ENCODE measurements at regions not wholly inside any gene's neighbourhood (a gene's known extent, or its start where the extent isn't known, plus 50 kb on each side); places are given as distances from the start of the nearest gene placed in this dataset.

DNA sequence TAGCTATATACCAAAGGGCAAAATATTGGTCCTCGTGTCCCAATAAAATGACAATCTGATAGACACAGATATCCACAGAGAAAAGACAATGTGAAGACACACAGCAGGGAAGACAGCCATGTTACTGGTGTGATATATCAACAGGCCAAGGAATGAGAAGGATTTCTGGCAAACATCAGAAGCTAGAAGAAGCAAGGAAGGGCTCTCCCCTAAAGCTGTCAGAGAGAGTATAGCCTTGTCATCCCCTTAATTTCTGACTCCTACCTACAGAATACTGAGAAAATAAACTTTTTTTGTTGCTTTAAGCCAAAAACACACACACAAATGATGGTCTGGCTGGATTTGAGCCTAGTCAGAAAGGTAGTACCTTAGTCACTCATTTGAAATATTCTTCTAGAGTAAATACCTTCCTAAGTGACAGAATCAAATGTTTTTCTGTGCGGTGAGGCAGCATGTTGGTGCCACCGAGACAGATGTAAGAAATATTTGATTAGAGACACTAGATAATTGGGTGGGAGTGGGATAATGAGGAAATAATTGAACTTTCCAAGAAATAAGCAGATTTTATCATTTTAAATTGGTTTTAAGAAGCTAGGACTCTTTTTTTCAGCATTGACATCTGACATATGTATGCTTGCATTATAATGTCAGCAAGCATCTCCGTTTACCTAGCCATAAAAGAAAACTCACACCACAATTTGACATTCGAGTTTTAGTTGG lies 123.4 kb upstream of the TFAP2D start:
- no peak overlapping the region for H3K27ac Mint-ChIP-seq
- CTCF ChIA-PET, result interaction anchor here (1.6 kb wide), 1 partner anchor 12 kb away, joined by 4 read pairs; no protein-coding TSS in a partner anchor
- POLR2A ChIA-PET, result no interaction called here

DNA sequence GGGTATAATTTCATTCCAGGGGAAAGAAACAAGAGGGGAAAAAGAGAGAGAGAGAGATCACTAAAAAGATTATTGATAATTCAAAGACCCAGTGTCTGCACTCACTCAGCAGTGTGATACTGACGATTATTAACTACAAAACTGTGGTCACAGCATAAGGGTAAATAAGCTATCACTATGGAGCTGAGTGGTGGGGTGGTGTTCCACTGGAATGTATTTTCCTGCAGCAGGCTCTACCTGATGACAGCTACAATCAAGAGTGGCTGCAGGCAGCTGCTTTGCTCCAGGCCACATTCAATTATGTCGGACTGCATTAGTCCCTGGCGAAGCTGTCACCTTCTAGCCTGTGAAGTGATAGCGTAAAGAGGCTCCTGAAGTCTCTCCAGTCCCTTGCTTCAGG lies 122.2 kb upstream of the TFAP2D start:
- CTCF ChIA-PET, result interaction anchor here (1.6 kb wide), 1 partner anchor 11 kb away, joined by 4 read pairs; no protein-coding TSS in a partner anchor
- Mint-ChIP-seq H3K27me3 (no peaks in the 10 kb centered on the region), H3K36me3 (ENCODE audit: low read depth) (no peaks in the 10 kb centered on the region), H3K27ac (no peak overlapping the region), H3K9me3 (ENCODE audit: low read depth) (no peaks in the 10 kb centered on the region), H3K4me3 (no peak overlapping the region), H3K4me1 (no peaks in the 10 kb centered on the region)
- POLR2A ChIA-PET, result no interaction called here
- DNase-seq, result no peak
- intact Hi-C loops (cut with DNase I, micrococcal nuclease), result no loop called here
- no peak for ATAC-seq

More for the DNA sequence above, 123.4 kb upstream of the TFAP2D start:
- Mint-ChIP-seq H3K9me3 (ENCODE audit: low read depth) (no peaks in the 10 kb centered on the region), H3K27me3 (no peaks in the 10 kb centered on the region), H3K36me3 (ENCODE audit: low read depth) (no peaks in the 10 kb centered on the region), H3K4me1 (no peaks in the 10 kb centered on the region), H3K4me3 (no peak overlapping the region)
- no peak for ATAC-seq
- no peak for DNase-seq
- intact Hi-C loops (cut with DNase I, micrococcal nuclease), result no loop called here

DNA sequence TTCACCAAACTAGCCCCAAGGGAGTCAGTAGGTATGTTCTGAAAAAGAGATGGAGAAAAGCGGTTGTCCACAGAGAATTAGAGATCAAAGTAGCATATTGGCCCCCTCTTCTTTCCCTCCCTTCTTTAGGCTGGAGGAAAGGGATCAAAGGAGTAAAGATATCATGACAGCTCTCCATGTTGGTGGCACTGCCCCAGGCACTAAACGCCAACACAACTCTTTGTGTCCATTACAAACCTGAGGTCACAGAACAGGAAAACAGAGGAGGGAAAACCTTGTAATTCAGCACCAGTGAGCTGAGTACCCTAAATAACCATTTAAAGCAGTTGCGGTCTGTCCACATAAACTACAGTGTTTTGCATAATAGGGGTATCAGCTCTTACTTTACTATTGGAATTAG lies 113.0 kb upstream of the TFAP2D start:
- DNase-seq (no peak), ATAC-seq (no peak)
- H3K36me3 Mint-ChIP-seq (ENCODE audit: low read depth), result no peaks in the 10 kb centered on the region
- intact Hi-C loops (cut with DNase I, micrococcal nuclease), result loop anchor here in 1 of 2 experiments (10.0 kb wide), 1 partner anchor 335 kb away; no protein-coding TSS in a partner anchor
- no peak overlapping the region for H3K27ac Mint-ChIP-seq
- H3K27me3 Mint-ChIP-seq, result no peaks in the 10 kb centered on the region
- POLR2A ChIA-PET, result no interaction called here
- CTCF ChIA-PET, result interaction anchor here (0.6 to 2.3 kb wide), 4 partner anchors 11 to 472 kb away, joined by 3 to 8 read pairs (median 4); no protein-coding TSS in a partner anchor
- H3K4me1 Mint-ChIP-seq, result no peaks in the 10 kb centered on the region
- no peak overlapping the region for H3K4me3 Mint-ChIP-seq
- H3K9me3 Mint-ChIP-seq (ENCODE audit: low read depth), result no peaks in the 10 kb centered on the region

GRCh38 chr6:50602292-50602691 lies 111.0 kb upstream of the TFAP2D start:
- H3K27me3 Mint-ChIP-seq, result no peaks in the 10 kb centered on the region
- H3K27ac Mint-ChIP-seq, result no peak overlapping the region
- no peaks in the 10 kb centered on the region for H3K4me1 Mint-ChIP-seq
- H3K9me3 Mint-ChIP-seq (ENCODE audit: low read depth), result no peaks in the 10 kb centered on the region
- ATAC-seq, result no peak
- CTCF ChIA-PET, result interaction anchor here (0.9 to 2.0 kb wide), 3 partner anchors 11 to 40 kb away, joined by 4 read pairs; no protein-coding TSS in a partner anchor
- no peaks in the 10 kb centered on the region for H3K36me3 Mint-ChIP-seq (ENCODE audit: low read depth)
- intact Hi-C loops (cut with DNase I, micrococcal nuclease), result loop anchor here (1.0 to 10.0 kb wide), 3 partner anchors 337 to 475 kb away; no protein-coding TSS in a partner anchor
- DNase-seq, result no peak
- POLR2A ChIA-PET, result no interaction called here
- H3K4me3 Mint-ChIP-seq, result no peak overlapping the region

GRCh38 chr6:50608421-50608820 lies 104.9 kb upstream of the TFAP2D start:
- no peaks in the 10 kb centered on the region for H3K36me3 Mint-ChIP-seq (ENCODE audit: low read depth)
- H3K9me3 Mint-ChIP-seq (ENCODE audit: low read depth), result no peaks in the 10 kb centered on the region
- POLR2A ChIA-PET, result no interaction called here
- CTCF ChIA-PET, result no interaction called here
- intact Hi-C loops (cut with DNase I, micrococcal nuclease), result loop anchor here in 1 of 2 experiments (10.0 kb wide), 1 partner anchor 344 kb away; no protein-coding TSS in a partner anchor
- DNase-seq (no peak), ATAC-seq (no peak)
- no peaks in the 10 kb centered on the region for H3K4me1 Mint-ChIP-seq
- no peak overlapping the region for H3K27ac Mint-ChIP-seq
- H3K4me3 Mint-ChIP-seq, result no peak overlapping the region
- no peaks in the 10 kb centered on the region for H3K27me3 Mint-ChIP-seq

DNA sequence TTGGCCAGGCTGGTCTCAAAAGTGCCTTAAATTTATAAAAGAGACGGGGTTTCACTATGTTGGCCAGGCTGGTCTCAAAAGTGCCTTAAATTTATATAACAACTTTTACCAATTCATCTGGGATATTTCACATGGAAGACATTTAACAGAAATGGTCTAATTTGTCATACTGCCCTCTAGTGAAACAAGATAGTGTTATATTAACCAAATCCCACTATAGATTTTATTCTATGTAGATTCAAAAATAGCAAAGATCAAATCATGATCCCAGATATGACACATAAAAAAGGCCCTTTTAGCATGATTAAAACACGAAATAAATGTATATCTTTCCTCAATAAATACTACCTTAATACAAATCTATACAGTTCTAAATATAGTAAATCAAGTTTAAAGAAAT lies 102.8 kb upstream of the TFAP2D start:
- no peak for ATAC-seq
- Mint-ChIP-seq H3K27ac (no peak overlapping the region), H3K36me3 (ENCODE audit: low read depth) (no peaks in the 10 kb centered on the region), H3K4me3 (no peak overlapping the region), H3K27me3 (no peaks in the 10 kb centered on the region), H3K9me3 (ENCODE audit: low read depth) (no peaks in the 10 kb centered on the region), H3K4me1 (no peaks in the 10 kb centered on the region)
- CTCF ChIA-PET, result no interaction called here
- POLR2A ChIA-PET, result no interaction called here
- DNase-seq, result no peak
- intact Hi-C loops (cut with DNase I, micrococcal nuclease), result no loop called here

DNA sequence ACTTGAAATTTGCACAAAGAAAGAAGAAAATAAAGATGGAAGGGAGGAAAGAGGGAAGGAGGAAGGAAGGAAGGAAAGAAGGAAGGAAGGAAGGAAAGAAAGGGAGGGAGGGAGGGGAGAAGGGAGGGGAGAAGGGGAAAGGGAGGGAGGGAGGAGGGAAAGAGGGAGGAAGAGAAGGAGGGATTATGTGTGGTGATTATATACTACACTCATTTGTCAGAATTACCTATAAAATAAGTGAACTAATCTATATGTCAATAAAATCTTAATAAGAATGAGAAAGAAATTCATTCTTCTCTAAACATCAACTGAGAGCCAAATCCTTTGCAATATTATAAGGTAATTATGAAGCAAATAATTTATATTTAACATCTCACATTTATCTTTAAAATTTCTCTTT lies 77.9 kb upstream of the TFAP2D start:
- H3K36me3 Mint-ChIP-seq (ENCODE audit: low read depth), result no peaks in the 10 kb centered on the region
- H3K27ac Mint-ChIP-seq, result no peak overlapping the region
- H3K9me3 Mint-ChIP-seq (ENCODE audit: low read depth), result no peaks in the 10 kb centered on the region
- CTCF ChIA-PET, result no interaction called here
- DNase-seq, result no peak
- no peak for ATAC-seq
- intact Hi-C loops (cut with DNase I, micrococcal nuclease), result no loop called here
- H3K27me3 Mint-ChIP-seq, result no peaks in the 10 kb centered on the region
- no peaks in the 10 kb centered on the region for H3K4me1 Mint-ChIP-seq
- H3K4me3 Mint-ChIP-seq, result no peak overlapping the region
- POLR2A ChIA-PET, result no interaction called here

DNA sequence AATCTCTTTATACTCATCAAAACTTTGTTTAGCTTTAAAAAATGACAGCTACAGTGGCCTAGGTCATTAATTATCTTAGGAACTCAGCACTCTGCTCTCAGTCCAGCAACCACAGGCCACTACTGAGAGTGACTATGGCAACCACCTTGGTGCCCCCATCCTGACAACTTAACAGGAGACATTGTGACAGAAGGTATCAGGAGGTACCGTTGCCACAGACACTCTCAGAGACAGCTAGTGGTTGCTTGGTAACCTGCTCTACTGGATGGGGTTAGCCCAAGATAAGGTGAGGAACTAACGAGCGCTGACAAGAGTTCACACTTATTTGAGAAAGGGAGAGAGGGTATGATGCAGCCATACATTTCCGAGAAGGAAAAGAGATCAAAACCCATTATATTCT lies 76.1 kb upstream of the TFAP2D start:
- no peak for ATAC-seq
- POLR2A ChIA-PET, result no interaction called here
- no peak overlapping the region for H3K27ac Mint-ChIP-seq
- H3K27me3 Mint-ChIP-seq, result no peaks in the 10 kb centered on the region
- no peaks in the 10 kb centered on the region for H3K9me3 Mint-ChIP-seq (ENCODE audit: low read depth)
- no peaks in the 10 kb centered on the region for H3K4me1 Mint-ChIP-seq
- no peak overlapping the region for H3K4me3 Mint-ChIP-seq
- DNase-seq, result no peak
- no peaks in the 10 kb centered on the region for H3K36me3 Mint-ChIP-seq (ENCODE audit: low read depth)
- intact Hi-C loops (cut with DNase I, micrococcal nuclease), result no loop called here
- CTCF ChIA-PET, result no interaction called here

GRCh38 chr6:50649086-50649485 lies 64.2 kb upstream of the TFAP2D start:
- no peaks in the 10 kb centered on the region for H3K27me3 Mint-ChIP-seq
- no peaks in the 10 kb centered on the region for H3K4me1 Mint-ChIP-seq
- intact Hi-C loops (cut with DNase I, micrococcal nuclease), result no loop called here
- ATAC-seq, result no peak
- no peak for DNase-seq
- H3K27ac Mint-ChIP-seq, result no peak overlapping the region
- peaks cover 14% of the 10 kb centered on the region for H3K9me3 Mint-ChIP-seq (ENCODE audit: low read depth)
- ChIA-PET POLR2A (no interaction called here), CTCF (no interaction called here)
- H3K4me3 Mint-ChIP-seq, result no peak overlapping the region
- H3K36me3 Mint-ChIP-seq (ENCODE audit: low read depth), result no peaks in the 10 kb centered on the region

GRCh38 chr6:50653253-50653652 lies 60.1 kb upstream of the TFAP2D start:
- H3K36me3 Mint-ChIP-seq (ENCODE audit: low read depth), result no peaks in the 10 kb centered on the region
- H3K27me3 Mint-ChIP-seq, result no peaks in the 10 kb centered on the region
- no peak for ATAC-seq

DNA sequence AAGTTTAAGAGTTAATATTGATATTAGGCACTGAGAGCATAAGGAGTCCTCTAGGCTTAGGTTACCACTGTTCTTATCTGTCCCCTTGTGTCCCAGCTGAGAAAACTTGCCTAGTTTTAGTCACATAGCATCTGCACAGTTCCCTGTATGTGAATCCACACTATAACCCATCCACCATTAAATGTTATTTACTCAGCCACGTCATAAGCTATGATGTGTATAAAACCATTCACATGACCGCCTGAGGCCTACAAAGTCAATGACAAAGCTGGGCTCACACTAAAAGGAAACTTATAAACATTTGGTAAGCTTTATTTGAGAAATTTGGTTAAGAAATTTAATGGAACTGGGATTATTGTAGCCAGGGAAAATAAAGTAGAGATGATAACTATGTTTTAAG lies 59.2 kb upstream of the TFAP2D start:
- intact Hi-C loops (cut with DNase I, micrococcal nuclease), result no loop called here
- H3K27me3 Mint-ChIP-seq, result no peaks in the 10 kb centered on the region
- no peaks in the 10 kb centered on the region for H3K36me3 Mint-ChIP-seq (ENCODE audit: low read depth)
- peaks cover 11% of the 10 kb centered on the region for H3K9me3 Mint-ChIP-seq (ENCODE audit: low read depth)
- no peaks in the 10 kb centered on the region for H3K4me1 Mint-ChIP-seq
- no peak overlapping the region for H3K27ac Mint-ChIP-seq
- H3K4me3 Mint-ChIP-seq, result no peak overlapping the region
- ATAC-seq (no peak), DNase-seq (no peak)
- ChIA-PET POLR2A (no interaction called here), CTCF (no interaction called here)

More at GRCh38 chr6:50653253-50653652, 60.1 kb upstream of the TFAP2D start:
- DNase-seq, result no peak
- no peaks in the 10 kb centered on the region for H3K4me1 Mint-ChIP-seq
- intact Hi-C loops (cut with DNase I, micrococcal nuclease), result no loop called here
- peaks cover 14% of the 10 kb centered on the region for H3K9me3 Mint-ChIP-seq (ENCODE audit: low read depth)
- POLR2A ChIA-PET, result no interaction called here
- CTCF ChIA-PET, result no interaction called here
- no peak overlapping the region for H3K27ac Mint-ChIP-seq
- no peak overlapping the region for H3K4me3 Mint-ChIP-seq

- ATAC-seq (no peak), DNase-seq (peak; percentile 12)
- Mint-ChIP-seq H3K27me3 (no peaks in the 10 kb centered on the region), H3K27ac (no peak overlapping the region), H3K9me3 (ENCODE audit: low read depth) (peaks cover 7% of the 10 kb centered on the region), H3K36me3 (ENCODE audit: low read depth) (no peaks in the 10 kb centered on the region), H3K4me3 (no peak overlapping the region), H3K4me1 (no peaks in the 10 kb centered on the region)
- intact Hi-C loops (cut with DNase I, micrococcal nuclease), result loop anchor here (5.0 kb wide), 1 partner anchor 136 kb away; no protein-coding TSS in a partner anchor
- ChIA-PET CTCF (no interaction called here), POLR2A (no interaction called here)
These were observed 57.4 kb upstream of the TFAP2D start for GRCh38 chr6:50655848-50656453.
